H1 (cell line): ENCODE measurements at regions not wholly inside any gene's neighbourhood (a gene's known extent, or its start where the extent isn't known, plus 50 kb on each side); places are given as distances from the start of the nearest gene placed in this dataset.

ENCODE experiments used
- CTCF ChIA-PET: fragments of 300-600 bp; sonication (Branson Sonifier 250); formaldehyde crosslinking; loops from one replicate; lab custom pipeline; 2021; ENCODE audit not compliant: partially characterized antibody; lab: Charles Lee
- POLR2A ChIA-PET: fragments of 300-600 bp; sonication (Branson Sonifier 250); formaldehyde crosslinking; loops from one replicate; lab custom pipeline; 2021; ENCODE audit warnings: inconsistent platforms; ENCODE audit not compliant: partially characterized antibody; lab: Charles Lee
- DNase-seq, 2 experiments: peaks; one replicate each; pipeline versions ENCODE4 v3.0.0 to v3.0.0-alpha.2; 2010 to 2022; ENCODE audit warnings: low spot score in 2 of 2, low read depth in 1 of 2, mixed read lengths in 1 of 2
- FAIRE-seq: peaks from 2 replicates; lab custom pipeline; 2011; peaks lifted over from hg19 to GRCh38; lab: Jason Lieb, UNC
- H2AFZ ChIP-seq: 2 replicates; pipeline ENCODE4 v1.8.1; 2012; ENCODE audit warnings: low read length, inconsistent platforms
- H2AK5ac ChIP-seq: 2 replicates; pipeline ENCODE4 v1.6.1; 2013; ENCODE audit warnings: low read depth, low read length
- H2BK120ac ChIP-seq: replicated peaks from 2 replicates; pipeline ENCODE3; 2013; ENCODE audit warnings: low read depth, low read length, inconsistent platforms
- H2BK12ac ChIP-seq: 2 replicates; pipeline ENCODE4 v1.6.1; 2013; ENCODE audit warnings: low read depth, low read length
- H2BK15ac ChIP-seq: 2 replicates; pipeline ENCODE4 v1.6.1; 2013; ENCODE audit warnings: low read length
- H2BK20ac ChIP-seq: 2 replicates; pipeline ENCODE4 v1.6.1; 2013; ENCODE audit warnings: low read length
- H2BK5ac ChIP-seq: 2 replicates; pipeline ENCODE4 v1.6.1; 2013; ENCODE audit warnings: low read depth, low read length
- H3K14ac ChIP-seq: 2 replicates; pipeline ENCODE4 v1.6.1; 2013; ENCODE audit warnings: inconsistent platforms; ENCODE audit not compliant: insufficient read length
- H3K18ac ChIP-seq: 2 replicates; pipeline ENCODE4 v1.6.1; 2013; ENCODE audit warnings: low read length; ENCODE audit errors: extremely low read depth
- H3K23ac ChIP-seq: 2 replicates; pipeline ENCODE4 v1.6.1; 2013; ENCODE audit warnings: inconsistent platforms; ENCODE audit not compliant: insufficient read length
- H3K23me2 ChIP-seq: 2 replicates; pipeline ENCODE4 v1.6.1; 2013; ENCODE audit warnings: low read depth, low read length
- H3K27ac ChIP-seq: 2 replicates; pipeline ENCODE4 v1.6.1; 2011; ENCODE audit warnings: low read depth, low read length, inconsistent platforms
- H3K27me3 ChIP-seq, 4 experiments: replicated peaks in 1 of 4; 1 replicate in 1 of 4; 2 replicates in 3 of 4; pipeline versions ENCODE4 v1.6.1 to v1.8.1; 2011 to 2013; ENCODE audit warnings: low read length in 3 of 4, mild to moderate bottlenecking in 3 of 4, inconsistent platforms in 2 of 4, mixed read lengths in 2 of 4, moderate library complexity in 1 of 4; ENCODE audit not compliant: control insufficient read depth in 3 of 4, insufficient read depth in 3 of 4; ENCODE audit errors: extremely low read depth in 1 of 4
- H3K36me3 ChIP-seq, 4 experiments: 2 replicates each; pipeline versions ENCODE4 v1.6.1 to v1.8.1; 2011 to 2013; ENCODE audit warnings: mild to moderate bottlenecking in 4 of 4, low read length in 3 of 4, moderate library complexity in 2 of 4, control low read depth in 1 of 4, inconsistent platforms in 1 of 4; ENCODE audit not compliant: insufficient read depth in 4 of 4, control insufficient read depth in 2 of 4
- H3K4ac ChIP-seq: replicated peaks from 2 replicates; pipeline ENCODE3; 2013; ENCODE audit warnings: low read length, low read depth, mixed read lengths, inconsistent platforms; ENCODE audit not compliant: insufficient read length
- H3K4me1 ChIP-seq, 4 experiments: replicated peaks in 1 of 4; 1 replicate in 1 of 4; 2 replicates in 3 of 4; pipeline versions ENCODE4 v1.6.1 to v1.8.1; 2011 to 2013; ENCODE audit warnings: low read length in 3 of 4, inconsistent platforms in 2 of 4, mixed read lengths in 1 of 4; ENCODE audit not compliant: insufficient read depth in 4 of 4, control insufficient read depth in 3 of 4
- H3K4me2 ChIP-seq, 2 experiments: 2 replicates each; pipeline versions ENCODE4 v1.6.1 to v1.8.1; 2011 to 2013; ENCODE audit warnings: low read depth in 2 of 2, low read length in 2 of 2, control low read depth in 1 of 2, inconsistent platforms in 1 of 2, mild to moderate bottlenecking in 1 of 2; ENCODE audit not compliant: insufficient read depth in 1 of 2
- H3K4me3 ChIP-seq, 4 experiments: fragments of 200-600, 300-600 bp in 1 of 4; sonication (generic), shearing (Covaris generic), sonication (Bioruptor Twin) in 1 of 4; 2 replicates each; pipeline versions ENCODE4 v1.5.1 to v1.8.1; 2011 to 2016; ENCODE audit warnings: low read length in 4 of 4, low read depth in 3 of 4, control low read depth in 2 of 4, inconsistent platforms in 2 of 4, mild to moderate bottlenecking in 2 of 4, mixed read lengths in 1 of 4, moderate library complexity in 1 of 4; ENCODE audit not compliant: insufficient read depth in 2 of 4; ENCODE audit errors: extremely low read depth in 1 of 4
- H3K56ac ChIP-seq: replicated peaks from 2 replicates; pipeline ENCODE3; 2013; ENCODE audit warnings: low read depth, mild to moderate bottlenecking, mixed read lengths, low read length, inconsistent platforms; ENCODE audit not compliant: insufficient read length
- H3K79me1 ChIP-seq: 2 replicates; pipeline ENCODE4 v1.6.1; 2013; ENCODE audit warnings: low read depth, low read length, control low read depth
- H3K79me2 ChIP-seq, 2 experiments: 2 replicates each; pipeline versions ENCODE4 v1.6.1 to v1.8.1; 2012 to 2013; ENCODE audit warnings: low read length in 2 of 2, mild to moderate bottlenecking in 2 of 2, inconsistent platforms in 1 of 2; ENCODE audit not compliant: insufficient read depth in 2 of 2, control insufficient read depth in 1 of 2
- H3K9ac ChIP-seq, 4 experiments: replicated peaks in 1 of 4; 1 replicate in 1 of 4; 2 replicates in 3 of 4; pipeline versions ENCODE4 v1.6.1 to v1.8.1; 2011 to 2013; ENCODE audit warnings: low read depth in 3 of 4, low read length in 3 of 4, control low read depth in 2 of 4, mild to moderate bottlenecking in 2 of 4, moderate library complexity in 2 of 4, inconsistent platforms in 1 of 4; ENCODE audit errors: extremely low read depth in 1 of 4
- H3K9me3 ChIP-seq, 2 experiments: 2 replicates each; pipeline versions ENCODE4 v1.6.1 to v1.8.1; 2012 to 2013; ENCODE audit warnings: mild to moderate bottlenecking in 2 of 2, moderate library complexity in 2 of 2, control low read depth in 1 of 2, inconsistent platforms in 1 of 2, low read depth in 1 of 2, low read length in 1 of 2, mixed read lengths in 1 of 2; ENCODE audit not compliant: insufficient read depth in 2 of 2
- H4K20me1 ChIP-seq, 2 experiments: replicated peaks in 1 of 2; 2 replicates each; pipeline versions ENCODE3 to v1.8.1; 2011 to 2013; ENCODE audit warnings: inconsistent platforms in 2 of 2, low read length in 2 of 2, mild to moderate bottlenecking in 1 of 2; ENCODE audit not compliant: insufficient read depth in 2 of 2, control insufficient read depth in 1 of 2
- H4K5ac ChIP-seq: 2 replicates; pipeline ENCODE4 v1.6.1; 2013; ENCODE audit warnings: low read length, low read depth, mixed read lengths, inconsistent platforms; ENCODE audit not compliant: insufficient read length
- H4K8ac ChIP-seq: 2 replicates; pipeline ENCODE4 v1.8.0; 2013; ENCODE audit warnings: mild to moderate bottlenecking, moderate library complexity, low read length, inconsistent platforms; ENCODE audit not compliant: insufficient read depth; ENCODE audit errors: extremely low read depth
- H4K91ac ChIP-seq: replicated peaks from 2 replicates; pipeline ENCODE3; 2013; ENCODE audit warnings: low read length, mixed read lengths, inconsistent platforms; ENCODE audit not compliant: insufficient read length
- CBX8 ChIP-seq: fragments of 300-800, 300-1000 bp; sonication (generic); IDR thresholded peaks from 2 replicates; pipeline ENCODE4 v1.7.1; 2016; ENCODE audit warnings: low read depth, low read length, borderline replicate concordance
- GTF2F1 ChIP-seq: IDR thresholded peaks from 2 replicates; pipeline ENCODE4 v1.6.1; 2012; ENCODE audit warnings: low read depth, low read length, improper control_type of control experiment, borderline replicate concordance
- HDAC6 ChIP-seq: IDR thresholded peaks from one replicate; pipeline ENCODE4 v1.7.1; 2012; ENCODE audit warnings: low read depth, mild to moderate bottlenecking, inconsistent platforms, low read length, moderate library complexity
- JUND ChIP-seq: IDR thresholded peaks from 2 replicates; pipeline ENCODE4 v1.6.1; 2011; ENCODE audit warnings: mild to moderate bottlenecking, improper control_type of control experiment, low read length
- MAFK ChIP-seq: IDR thresholded peaks from 2 replicates; pipeline ENCODE4 v1.6.1; 2012; ENCODE audit warnings: low read depth, mild to moderate bottlenecking, improper control_type of control experiment, low read length
- NRF1 ChIP-seq: IDR thresholded peaks from 2 replicates; pipeline ENCODE4 v1.6.1; 2011; ENCODE audit warnings: mild to moderate bottlenecking, low read depth, low read length, improper control_type of control experiment
- PHF8 ChIP-seq: fragments of 200-600 bp; sonication (generic); conservative IDR thresholded peaks from 2 replicates; pipeline ENCODE4 v1.7.1; 2012; ENCODE audit warnings: low read depth, mild to moderate bottlenecking, inconsistent platforms, low read length, moderate library complexity
- POLR2A ChIP-seq, 2 experiments: IDR thresholded peaks; 1 replicate in 1 of 2; 2 replicates in 1 of 2; pipeline ENCODE4 v1.6.1; 2011; ENCODE audit warnings: low read depth in 2 of 2, low read length in 2 of 2, mild to moderate bottlenecking in 2 of 2; ENCODE audit errors: control extremely low read depth in 1 of 2
- SIN3A ChIP-seq, 2 experiments: IDR thresholded peaks in 1 of 2; conservative IDR thresholded peaks in 1 of 2; 2 replicates each; pipeline ENCODE4 v1.6.1; 2011 to 2012; ENCODE audit warnings: low read length in 2 of 2, improper control_type of control experiment in 1 of 2, low read depth in 1 of 2, mild to moderate bottlenecking in 1 of 2
- SP1 ChIP-seq: IDR thresholded peaks from 2 replicates; pipeline ENCODE4 v1.6.1; 2011; ENCODE audit warnings: low read depth, low read length
- SP4 ChIP-seq: IDR thresholded peaks from 2 replicates; pipeline ENCODE4 v1.6.1; 2012; ENCODE audit warnings: low read length, inconsistent platforms
- TAF7 ChIP-seq: optimal IDR thresholded peaks from 2 replicates; pipeline ENCODE3; 2011; ENCODE audit warnings: low read depth, mild to moderate bottlenecking, inconsistent platforms, low read length, moderate library complexity, borderline replicate concordance
- TEAD4 ChIP-seq: IDR thresholded peaks from 2 replicates; pipeline ENCODE4 v1.6.1; 2012; ENCODE audit warnings: low read depth, low read length, inconsistent platforms, mixed read lengths
- YY1 ChIP-seq: IDR thresholded peaks from 2 replicates; pipeline ENCODE4 v1.6.1; 2011; ENCODE audit warnings: low read depth, mild to moderate bottlenecking, low read length
- WGBS, 2 experiments: shearing (Covaris generic) in 1 of 2; methylation state at CpG; one replicate each; pipeline versions ENCODE4 v1.1.6 to v1.1.7; 2013 to 2015; ENCODE audit warnings: low lambda C conversion rate in 2 of 2, mixed read lengths in 2 of 2, inconsistent platforms in 1 of 2, low coverage in 1 of 2, missing lambda C conversion rate in 1 of 2; ENCODE audit not compliant: insufficient replicate concordance in 2 of 2, insufficient coverage in 1 of 2, insufficient read length in 1 of 2; ENCODE audit errors: extremely low coverage in 1 of 2, missing lambda C conversion rate in 1 of 2; 5-methylcytosine and 5-hydroxymethylcytosine counted together
- TF ChIP-seq, protein P1 (sequence below): IDR thresholded peaks from 2 replicates; pipeline ENCODE4 v1.6.1; 2012; ENCODE audit warnings: low read length, inconsistent platforms

- Histone ChIP-seq H3K4me1 (no peaks in the 10 kb centered on the region), H3K9me3 (no peaks in the 10 kb centered on the region), H2BK12ac (no peak overlapping the region), H2BK20ac (no peak overlapping the region), H3K4me3 (no peak overlapping the region), H2AK5ac (no peak overlapping the region), H3K23me2 (no peaks in the 10 kb centered on the region), H4K20me1 (no peaks in the 10 kb centered on the region), H2BK5ac (no peak overlapping the region), H3K79me1 (no peaks in the 10 kb centered on the region), H3K14ac (no peak overlapping the region), H4K91ac (no peak overlapping the region), H4K5ac (no peak overlapping the region), H2BK15ac (no peak overlapping the region), H2AFZ (no peak overlapping the region), H4K8ac (no peak overlapping the region), H3K18ac (no peak overlapping the region), H3K9ac (no peak overlapping the region), H3K23ac (no peak overlapping the region), H3K36me3 (no peaks in the 10 kb centered on the region), H2BK120ac (no peak overlapping the region), H3K4ac (no peak overlapping the region), H3K27ac (no peak overlapping the region), H3K79me2 (no peaks in the 10 kb centered on the region), H3K56ac (no peak overlapping the region), H3K4me2 (no peak overlapping the region), H3K27me3 (no peaks in the 10 kb centered on the region)
- CTCF ChIA-PET, result interaction anchor here (1.2 to 2.5 kb wide), 3 partner anchors 26 to 30 kb away, joined by 3 to 9 read pairs (median 3); no protein-coding TSS in a partner anchor
- POLR2A ChIA-PET, result no interaction called here
- no peak for DNase-seq
- FAIRE-seq, result no peak
- WGBS, 2 experiments, result 85% methylated on average over 4 of the region's 4 CpGs; no CpG with 5 or more reads in 1 of the 2 experiments
- TF ChIP-seq TAF7 (no peak), TEAD4 (no peak), CBX8 (no peak), NRF1 (no peak), YY1 (no peak), SIN3A (conservative IDR thresholded peaks at IDR 0.05 in 1 of 2, IDR thresholded peaks at IDR 0.05 in 1 of 2; ENCODE audit: low read depth in 1 of 2, low read length in 2 of 2) (no peak), PHF8 (no peak), JUND (no peak), HDAC6 (no peak), SP1 (no peak), POLR2A (IDR thresholded peaks at IDR 0.05; ENCODE audit: control extremely low read depth in 1 of 2, low read depth in 2 of 2, low read length in 2 of 2) (no peak), SP4 (no peak), GTF2F1 (no peak), MAFK (no peak)
- TF ChIP-seq, protein P1, sequence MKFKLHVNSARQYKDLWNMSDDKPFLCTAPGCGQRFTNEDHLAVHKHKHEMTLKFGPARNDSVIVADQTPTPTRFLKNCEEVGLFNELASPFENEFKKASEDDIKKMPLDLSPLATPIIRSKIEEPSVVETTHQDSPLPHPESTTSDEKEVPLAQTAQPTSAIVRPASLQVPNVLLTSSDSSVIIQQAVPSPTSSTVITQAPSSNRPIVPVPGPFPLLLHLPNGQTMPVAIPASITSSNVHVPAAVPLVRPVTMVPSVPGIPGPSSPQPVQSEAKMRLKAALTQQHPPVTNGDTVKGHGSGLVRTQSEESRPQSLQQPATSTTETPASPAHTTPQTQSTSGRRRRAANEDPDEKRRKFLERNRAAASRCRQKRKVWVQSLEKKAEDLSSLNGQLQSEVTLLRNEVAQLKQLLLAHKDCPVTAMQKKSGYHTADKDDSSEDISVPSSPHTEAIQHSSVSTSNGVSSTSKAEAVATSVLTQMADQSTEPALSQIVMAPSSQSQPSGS, result no peak
Observed at GRCh38 chr1:88150330-88150729, 533.7 kb upstream of the PKN2 start.
